ENCODE measurements at regions not wholly inside any gene's neighbourhood (a gene's known extent, or its start where the extent isn't known, plus 50 kb on each side); places are given as distances from the start of the nearest gene placed in this dataset.

DNA sequence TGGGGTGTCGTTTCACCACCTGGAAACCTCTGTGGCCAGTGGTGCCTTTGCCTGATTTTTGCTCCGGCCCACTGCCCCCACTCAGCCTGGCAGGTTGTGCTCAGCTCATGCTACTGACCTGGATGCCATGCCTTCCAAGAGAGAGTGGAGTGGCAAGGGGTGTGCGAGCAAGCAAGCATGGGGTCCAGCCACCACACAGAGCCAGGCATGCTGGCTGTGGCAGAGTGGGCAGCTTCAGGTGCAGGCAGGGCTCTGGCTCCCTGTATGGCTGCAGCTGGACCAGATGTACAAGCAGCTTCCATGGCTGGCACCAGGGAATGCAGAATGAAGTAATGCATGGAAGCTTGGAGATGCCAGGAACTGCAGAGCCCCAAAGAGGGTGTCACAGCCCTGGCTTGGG lies 620.5 kb upstream of the SETBP1 start:
- Mint-ChIP-seq H3K4me3 (no peak overlapping the region), H3K9me3 (peaks cover 2% of the 10 kb centered on the region), H3K4me1 (ENCODE audit: low read depth) (no peaks in the 10 kb centered on the region), H3K36me3 (ENCODE audit: low read depth) (no peaks in the 10 kb centered on the region), H3K27me3 (no peaks in the 10 kb centered on the region), H3K27ac (no peak overlapping the region)
- ChIA-PET POLR2A (no interaction called here), CTCF (no interaction called here)
- H3K4me3 ChIP-seq (ENCODE audit: low read length) = no peak overlapping the region
- no peaks in the 10 kb centered on the region for H3K4me1 ChIP-seq (ENCODE audit: insufficient read depth, low read length)
- H3K27ac ChIP-seq (ENCODE audit: low read depth in 1 of 2, low read length in 2 of 2) = no peak overlapping the region
- no peaks in the 10 kb centered on the region for H3K36me3 ChIP-seq (ENCODE audit: insufficient read depth, low read length)
- H3K27me3 ChIP-seq (ENCODE audit: control insufficient read depth in 1 of 2, insufficient read depth in 2 of 2, low read length in 2 of 2) = no peaks in the 10 kb centered on the region
- DNase-seq (no peak), ATAC-seq (ENCODE audit: poor library complexity) (no peak)
- intact Hi-C loops (cut with DNase I, micrococcal nuclease) = no loop called here
- TF ChIP-seq, protein P1, sequence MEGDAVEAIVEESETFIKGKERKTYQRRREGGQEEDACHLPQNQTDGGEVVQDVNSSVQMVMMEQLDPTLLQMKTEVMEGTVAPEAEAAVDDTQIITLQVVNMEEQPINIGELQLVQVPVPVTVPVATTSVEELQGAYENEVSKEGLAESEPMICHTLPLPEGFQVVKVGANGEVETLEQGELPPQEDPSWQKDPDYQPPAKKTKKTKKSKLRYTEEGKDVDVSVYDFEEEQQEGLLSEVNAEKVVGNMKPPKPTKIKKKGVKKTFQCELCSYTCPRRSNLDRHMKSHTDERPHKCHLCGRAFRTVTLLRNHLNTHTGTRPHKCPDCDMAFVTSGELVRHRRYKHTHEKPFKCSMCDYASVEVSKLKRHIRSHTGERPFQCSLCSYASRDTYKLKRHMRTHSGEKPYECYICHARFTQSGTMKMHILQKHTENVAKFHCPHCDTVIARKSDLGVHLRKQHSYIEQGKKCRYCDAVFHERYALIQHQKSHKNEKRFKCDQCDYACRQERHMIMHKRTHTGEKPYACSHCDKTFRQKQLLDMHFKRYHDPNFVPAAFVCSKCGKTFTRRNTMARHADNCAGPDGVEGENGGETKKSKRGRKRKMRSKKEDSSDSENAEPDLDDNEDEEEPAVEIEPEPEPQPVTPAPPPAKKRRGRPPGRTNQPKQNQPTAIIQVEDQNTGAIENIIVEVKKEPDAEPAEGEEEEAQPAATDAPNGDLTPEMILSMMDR (IDR thresholded peaks at IDR 0.05) = no peak
- peaks cover 0 to 15% of the 10 kb centered on the region in 2 experiments for H3K9me3 ChIP-seq (ENCODE audit: control insufficient read depth in 1 of 2, insufficient read depth in 1 of 2, low read length in 2 of 2)

DNA sequence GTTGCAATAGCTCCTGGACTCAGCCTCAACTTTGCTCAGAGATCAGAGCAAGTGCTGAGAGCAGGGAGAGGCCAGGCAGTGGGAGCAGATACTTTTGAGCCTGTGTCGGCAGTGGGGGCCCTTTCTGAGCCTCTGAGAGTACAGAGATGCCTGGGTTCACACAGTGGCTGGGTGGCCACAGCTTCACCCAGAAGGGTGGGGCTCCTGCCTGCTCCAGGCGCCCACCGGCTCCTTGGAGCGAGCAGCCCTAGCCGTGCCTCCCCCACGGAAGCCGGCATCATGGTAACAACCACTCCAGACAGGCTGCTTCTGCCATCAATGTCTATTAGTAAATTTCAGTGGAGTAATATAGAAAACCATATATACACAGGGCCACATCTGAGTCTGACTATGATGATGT lies 619.2 kb upstream of the SETBP1 start:
- Histone ChIP-seq H3K4me1 (ENCODE audit: insufficient read depth, low read length) (no peaks in the 10 kb centered on the region), H3K27ac (ENCODE audit: low read depth in 1 of 2, low read length in 2 of 2) (no peak overlapping the region), H3K36me3 (ENCODE audit: insufficient read depth, low read length) (no peaks in the 10 kb centered on the region), H3K9me3 (ENCODE audit: control insufficient read depth in 1 of 2, insufficient read depth in 1 of 2, low read length in 2 of 2) (peaks cover 0 to 15% of the 10 kb centered on the region in 2 experiments), H3K27me3 (ENCODE audit: control insufficient read depth in 1 of 2, insufficient read depth in 2 of 2, low read length in 2 of 2) (no peaks in the 10 kb centered on the region), H3K4me3 (ENCODE audit: low read length) (no peak overlapping the region)
- H3K36me3 Mint-ChIP-seq (ENCODE audit: low read depth) = no peaks in the 10 kb centered on the region
- no peak overlapping the region for H3K27ac Mint-ChIP-seq
- no peaks in the 10 kb centered on the region for H3K27me3 Mint-ChIP-seq
- ATAC-seq (ENCODE audit: poor library complexity) (no peak), DNase-seq (no peak)
- H3K4me3 Mint-ChIP-seq = no peak overlapping the region
- no peaks in the 10 kb centered on the region for H3K4me1 Mint-ChIP-seq (ENCODE audit: low read depth)
- CTCF ChIA-PET = no interaction called here
- intact Hi-C loops (cut with DNase I, micrococcal nuclease) = no loop called here
- POLR2A ChIA-PET = no interaction called here
- H3K9me3 Mint-ChIP-seq = peaks cover 2% of the 10 kb centered on the region
- TF ChIP-seq, protein P1 (IDR thresholded peaks at IDR 0.05) = no peak

DNA sequence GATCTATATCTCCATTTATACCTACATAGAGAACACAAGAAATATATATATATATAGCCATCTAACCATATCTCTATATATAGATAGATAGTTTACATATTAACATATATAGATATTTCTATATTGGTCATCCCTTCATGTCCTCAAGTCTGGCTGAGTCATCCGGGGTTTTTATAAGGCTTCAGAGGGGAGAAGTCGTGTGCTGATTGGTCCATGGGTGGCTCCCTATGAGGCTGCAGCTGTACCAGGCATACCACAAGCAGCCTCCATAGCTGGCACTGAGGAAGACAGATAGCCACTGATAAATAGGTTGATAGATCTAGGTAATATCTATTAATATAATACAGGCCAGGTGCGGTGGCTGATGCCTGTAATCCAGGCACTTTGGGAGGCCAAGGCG lies 618.3 kb upstream of the SETBP1 start:
- intact Hi-C loops (cut with DNase I, micrococcal nuclease) = no loop called here
- no peak overlapping the region for H3K27ac ChIP-seq (ENCODE audit: low read depth in 1 of 2, low read length in 2 of 2)
- H3K4me3 Mint-ChIP-seq = no peak overlapping the region
- no peaks in the 10 kb centered on the region for H3K4me1 ChIP-seq (ENCODE audit: insufficient read depth, low read length)
- ATAC-seq (ENCODE audit: poor library complexity) (no peak), DNase-seq (no peak)
- H3K27me3 ChIP-seq (ENCODE audit: control insufficient read depth in 1 of 2, insufficient read depth in 2 of 2, low read length in 2 of 2) = no peaks in the 10 kb centered on the region
- H3K27me3 Mint-ChIP-seq = no peaks in the 10 kb centered on the region
- no peak overlapping the region for H3K4me3 ChIP-seq (ENCODE audit: low read length)
- H3K36me3 Mint-ChIP-seq (ENCODE audit: low read depth) = no peaks in the 10 kb centered on the region
- ChIA-PET CTCF (no interaction called here), POLR2A (no interaction called here)
- peaks cover 2% of the 10 kb centered on the region for H3K9me3 Mint-ChIP-seq
- TF ChIP-seq, protein P1 (IDR thresholded peaks at IDR 0.05) = no peak
- no peak overlapping the region for H3K27ac Mint-ChIP-seq
- H3K4me1 Mint-ChIP-seq (ENCODE audit: low read depth) = no peaks in the 10 kb centered on the region
- H3K9me3 ChIP-seq (ENCODE audit: control insufficient read depth in 1 of 2, insufficient read depth in 1 of 2, low read length in 2 of 2) = peaks cover 0 to 15% of the 10 kb centered on the region in 2 experiments
- no peaks in the 10 kb centered on the region for H3K36me3 ChIP-seq (ENCODE audit: insufficient read depth, low read length)
